ENCODE measurements at regions not wholly inside any gene's neighbourhood (a gene's known extent, or its start where the extent isn't known, plus 50 kb on each side); places are given as distances from the start of the nearest gene placed in this dataset.

DNA sequence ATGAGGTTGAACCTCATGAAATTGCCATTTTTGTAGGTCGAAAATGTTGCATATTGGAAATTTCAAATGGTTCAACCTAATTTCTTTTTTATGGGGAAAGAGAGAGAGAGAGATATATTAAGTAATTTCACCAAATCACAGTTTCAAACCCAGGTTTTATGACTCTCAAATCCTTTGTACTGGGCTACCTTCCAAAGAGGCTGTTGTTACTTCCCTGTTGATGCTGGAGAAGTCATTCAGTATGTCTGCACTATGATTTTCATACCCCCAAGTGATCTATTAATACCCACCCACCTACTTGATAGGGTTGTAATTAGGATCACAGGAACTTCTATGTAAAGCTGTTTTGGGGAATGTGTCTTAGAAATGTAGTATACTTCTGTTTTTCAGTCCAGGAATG, 109.9 kb downstream of the ZNF330 start (continued):
- TF ChIP-seq CHD7 (IDR thresholded peaks at IDR 0.05; ENCODE audit: insufficient replicate concordance, low read length) (no peak), TAF7 (optimal IDR thresholded peaks at IDR 0.05; ENCODE audit: borderline replicate concordance, low read depth, low read length) (no peak), JUND (IDR thresholded peaks at IDR 0.05; ENCODE audit: low read length) (no peak), CEBPB (IDR thresholded peaks at IDR 0.05; ENCODE audit: low read depth, low read length) (no peak)

Measured in H1 (cell line).